ENCODE measurements at regions not wholly inside any gene's neighbourhood (a gene's known extent, or its start where the extent isn't known, plus 50 kb on each side); places are given as distances from the start of the nearest gene placed in this dataset.

DNA sequence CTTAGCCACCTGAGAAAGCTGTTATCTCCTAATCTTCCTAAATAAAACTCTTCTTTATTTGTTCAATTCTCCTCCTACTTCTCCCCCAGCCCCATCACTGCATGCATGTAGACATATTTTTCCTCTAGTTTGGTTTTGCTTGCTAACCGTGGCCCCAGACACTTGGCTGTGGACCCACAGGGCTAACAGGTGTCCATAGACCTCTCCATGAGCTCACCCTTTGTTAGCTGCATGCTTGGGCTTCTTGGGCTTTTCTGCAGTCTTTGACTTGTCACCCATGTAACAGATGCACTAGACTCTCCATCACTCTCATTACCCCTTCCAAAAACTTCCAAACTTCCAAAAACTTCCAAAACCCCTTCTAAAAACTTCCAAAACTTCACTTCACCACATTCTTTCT is 59.2 kb upstream of the PLEKHA5 start:
- TF ChIP-seq, protein P1, sequence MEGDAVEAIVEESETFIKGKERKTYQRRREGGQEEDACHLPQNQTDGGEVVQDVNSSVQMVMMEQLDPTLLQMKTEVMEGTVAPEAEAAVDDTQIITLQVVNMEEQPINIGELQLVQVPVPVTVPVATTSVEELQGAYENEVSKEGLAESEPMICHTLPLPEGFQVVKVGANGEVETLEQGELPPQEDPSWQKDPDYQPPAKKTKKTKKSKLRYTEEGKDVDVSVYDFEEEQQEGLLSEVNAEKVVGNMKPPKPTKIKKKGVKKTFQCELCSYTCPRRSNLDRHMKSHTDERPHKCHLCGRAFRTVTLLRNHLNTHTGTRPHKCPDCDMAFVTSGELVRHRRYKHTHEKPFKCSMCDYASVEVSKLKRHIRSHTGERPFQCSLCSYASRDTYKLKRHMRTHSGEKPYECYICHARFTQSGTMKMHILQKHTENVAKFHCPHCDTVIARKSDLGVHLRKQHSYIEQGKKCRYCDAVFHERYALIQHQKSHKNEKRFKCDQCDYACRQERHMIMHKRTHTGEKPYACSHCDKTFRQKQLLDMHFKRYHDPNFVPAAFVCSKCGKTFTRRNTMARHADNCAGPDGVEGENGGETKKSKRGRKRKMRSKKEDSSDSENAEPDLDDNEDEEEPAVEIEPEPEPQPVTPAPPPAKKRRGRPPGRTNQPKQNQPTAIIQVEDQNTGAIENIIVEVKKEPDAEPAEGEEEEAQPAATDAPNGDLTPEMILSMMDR (IDR thresholded peaks at IDR 0.05): no peak
- Histone ChIP-seq H3K36me3 (no peaks in the 10 kb centered on the region), H3K9me3 (no peaks in the 10 kb centered on the region), H3K27ac (no peak overlapping the region), H3K4me3 (no peak overlapping the region), H3K4me1 (no peaks in the 10 kb centered on the region), H3K27me3 (no peaks in the 10 kb centered on the region)
- intact Hi-C loops (cut with DNase I): no loop called here
- DNase-seq (no peak), ATAC-seq (no peak)

DNA sequence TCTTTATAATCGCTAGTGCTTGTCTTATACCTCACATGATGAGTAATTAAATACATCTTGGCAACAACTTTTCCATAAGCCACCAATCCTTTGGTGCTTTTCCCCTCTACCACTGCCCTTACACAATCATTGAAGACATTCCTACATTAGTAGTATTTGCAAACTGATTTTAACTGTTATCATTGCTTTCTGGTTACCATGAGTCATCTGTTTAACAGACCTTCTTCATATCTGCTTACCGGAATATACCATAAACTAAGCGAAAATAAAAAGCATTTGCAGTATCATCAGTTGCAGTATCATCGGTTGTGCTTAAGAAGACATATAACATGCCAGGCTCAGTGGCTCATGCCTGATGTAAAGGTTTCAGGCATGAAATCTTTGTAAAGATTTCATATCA is 54.8 kb upstream of the PLEKHA5 start:
- no peak for DNase-seq
- no peak for ATAC-seq
- H3K27me3 ChIP-seq: no peaks in the 10 kb centered on the region
- H3K36me3 ChIP-seq: no peaks in the 10 kb centered on the region
- H3K4me1 ChIP-seq: no peaks in the 10 kb centered on the region
- H3K9me3 ChIP-seq: no peaks in the 10 kb centered on the region
- H3K27ac ChIP-seq: no peak overlapping the region
- TF ChIP-seq, protein P1 (IDR thresholded peaks at IDR 0.05): no peak
- intact Hi-C loops (cut with DNase I): no loop called here
- H3K4me3 ChIP-seq: no peak overlapping the region

DNA sequence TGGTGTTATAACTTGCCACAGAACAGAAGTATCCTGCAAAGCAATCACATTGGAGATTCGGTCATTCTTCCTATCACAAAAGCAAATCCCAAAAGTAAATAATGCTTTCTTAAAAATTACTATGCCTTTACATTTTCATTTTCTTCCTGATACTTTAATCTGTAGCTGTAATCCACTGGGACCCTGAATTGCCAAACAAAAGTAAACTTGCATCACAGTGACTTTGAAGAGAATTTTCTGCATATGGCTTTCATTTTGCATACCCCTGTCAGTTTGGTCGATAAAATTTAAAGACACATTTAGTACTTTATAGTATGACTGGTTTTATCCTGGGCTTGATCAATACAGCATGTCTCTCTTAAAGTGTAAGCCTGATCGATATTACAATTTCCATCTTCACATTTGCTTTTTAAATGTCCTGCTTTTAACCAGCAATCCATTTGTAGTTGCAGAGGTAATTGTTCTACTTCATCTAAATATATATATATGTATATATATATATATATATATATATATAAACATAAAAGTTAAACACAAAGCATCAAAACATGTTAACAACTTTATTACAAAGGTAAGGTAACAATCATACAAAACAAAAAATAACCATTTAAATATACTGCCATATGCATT is 53.7 kb upstream of the PLEKHA5 start:
- no peaks in the 10 kb centered on the region for H3K36me3 ChIP-seq
- H3K9me3 ChIP-seq: no peaks in the 10 kb centered on the region
- intact Hi-C loops (cut with DNase I): no loop called here
- TF ChIP-seq, protein P1 (IDR thresholded peaks at IDR 0.05): no peak
- no peak overlapping the region for H3K4me3 ChIP-seq
- no peak overlapping the region for H3K27ac ChIP-seq
- no peaks in the 10 kb centered on the region for H3K4me1 ChIP-seq
- H3K27me3 ChIP-seq: no peaks in the 10 kb centered on the region
- ATAC-seq (no peak), DNase-seq (no peak)
